Mammary epithelial cell (primary cell): ENCODE measurements at regions not wholly inside any gene's neighbourhood (a gene's known extent, or its start where the extent isn't known, plus 50 kb on each side); places are given as distances from the start of the nearest gene placed in this dataset.

ENCODE experiments used
- CTCF ChIP-seq, 2 donors: IDR thresholded peaks in 1 of 2; conservative IDR thresholded peaks in 1 of 2; 2 replicates each; pipeline ENCODE4 v1.5.1; 2011 to 2012; ENCODE audit warnings: inconsistent platforms in 2 of 2, low read length in 2 of 2, mild to moderate bottlenecking in 2 of 2, control low read depth in 1 of 2, low read depth in 1 of 2; ENCODE audit not compliant: insufficient read depth in 1 of 2; ENCODE audit errors: extremely low read depth in 1 of 2
- EZH2 ChIP-seq: IDR thresholded peaks from 2 replicates; pipeline ENCODE4 v1.6.1; 2012; ENCODE audit warnings: low read length, inconsistent platforms, borderline replicate concordance

- TF ChIP-seq CTCF (conservative IDR thresholded peaks at IDR 0.05 in 1 of 2, IDR thresholded peaks at IDR 0.05 in 1 of 2; ENCODE audit: extremely low read depth in 1 of 2, insufficient read depth in 1 of 2, low read depth in 1 of 2, low read length in 2 of 2), result no peak
- TF ChIP-seq EZH2, result no peak
These were observed 82.8 kb downstream of the CPZ start for GRCh38 chr4:8675383-8675782.
